Effector memory CD8-positive, alpha-beta T cell (primary cell): ENCODE measurements at regions not wholly inside any gene's neighbourhood (a gene's known extent, or its start where the extent isn't known, plus 50 kb on each side); places are given as distances from the start of the nearest gene placed in this dataset.
"Not testable (repeated sequence)": the region's sequence is repeated elsewhere in the genome, so short reads cannot be mapped to it uniquely, and the experiment has no call there.

ENCODE experiments used
- ATAC-seq: fragments of 150-1000 bp; cut with Tn5 transposase; replicated peaks from 2 replicates; pipeline ENCODE4 v1.10.0; 2021; ENCODE audit warnings: mild to moderate bottlenecking, moderate library complexity
- DNase-seq, 3 experiments: peaks; one replicate each; pipeline ENCODE4 v3.0.0; 2021
- H3K27ac Mint-ChIP-seq, 2 donors: one replicate each; pipeline ENCODE4 v1.8.0; 2022; ENCODE audit warnings: mild to moderate bottlenecking in 2 of 2, mixed read lengths in 2 of 2, moderate library complexity in 2 of 2
- H3K27me3 Mint-ChIP-seq, 2 donors: one replicate each; pipeline ENCODE4 v1.8.0; 2022; ENCODE audit warnings: mixed read lengths in 2 of 2
- H3K36me3 Mint-ChIP-seq: one replicate; pipeline ENCODE4 v1.8.0; 2022; ENCODE audit warnings: mild to moderate bottlenecking, moderate library complexity, mixed read lengths; ENCODE audit not compliant: insufficient read depth
- H3K4me1 Mint-ChIP-seq, 2 donors: one replicate each; pipeline ENCODE4 v1.8.0; 2022; ENCODE audit warnings: low read depth in 2 of 2, mixed read lengths in 2 of 2
- H3K4me3 Mint-ChIP-seq, 2 donors: one replicate each; pipeline ENCODE4 v1.8.0; 2022; ENCODE audit warnings: mild to moderate bottlenecking in 2 of 2, mixed read lengths in 2 of 2, moderate library complexity in 2 of 2
- H3K9me3 Mint-ChIP-seq, 2 donors: one replicate each; pipeline ENCODE4 v1.8.0; 2022; ENCODE audit warnings: mixed read lengths in 2 of 2

- H3K27ac Mint-ChIP-seq, H3K9me3 Mint-ChIP-seq, H3K4me1 Mint-ChIP-seq, H3K27me3 Mint-ChIP-seq, H3K4me3 Mint-ChIP-seq, H3K36me3 Mint-ChIP-seq, DNase-seq: not testable (repeated sequence)
- ATAC-seq = peak; percentile 59
Measured at GRCh38 chr16:33656394-33656793, 197.0 kb downstream of the TP53TG3F start.

GRCh38 chr16:33657717-33658116 is 198.3 kb downstream of the TP53TG3F start:
- H3K27ac Mint-ChIP-seq, H3K27me3 Mint-ChIP-seq, H3K4me3 Mint-ChIP-seq, DNase-seq, ATAC-seq, H3K4me1 Mint-ChIP-seq, H3K36me3 Mint-ChIP-seq, H3K9me3 Mint-ChIP-seq: not testable (repeated sequence)

- not testable (repeated sequence) for ATAC-seq, H3K27ac Mint-ChIP-seq, H3K9me3 Mint-ChIP-seq, H3K4me1 Mint-ChIP-seq, H3K36me3 Mint-ChIP-seq, DNase-seq, H3K4me3 Mint-ChIP-seq, H3K27me3 Mint-ChIP-seq
Measured at GRCh38 chr16:33680791-33681190, 221.4 kb downstream of the TP53TG3F start.

- H3K27me3 Mint-ChIP-seq, H3K4me1 Mint-ChIP-seq, H3K27ac Mint-ChIP-seq, H3K4me3 Mint-ChIP-seq, H3K9me3 Mint-ChIP-seq, ATAC-seq, DNase-seq, H3K36me3 Mint-ChIP-seq: not testable (repeated sequence)
Measured at GRCh38 chr16:33700320-33700719, 240.9 kb downstream of the TP53TG3F start.

- H3K27me3 Mint-ChIP-seq, ATAC-seq, H3K4me1 Mint-ChIP-seq, DNase-seq, H3K9me3 Mint-ChIP-seq, H3K4me3 Mint-ChIP-seq, H3K36me3 Mint-ChIP-seq, H3K27ac Mint-ChIP-seq: not testable (repeated sequence)
Measured at GRCh38 chr16:33706845-33707590, 247.6 kb downstream of the TP53TG3F start.

- H3K27me3 Mint-ChIP-seq, H3K9me3 Mint-ChIP-seq, H3K4me1 Mint-ChIP-seq, H3K27ac Mint-ChIP-seq, H3K4me3 Mint-ChIP-seq, ATAC-seq, DNase-seq, H3K36me3 Mint-ChIP-seq: not testable (repeated sequence)
Measured at GRCh38 chr16:33707591-33707934, 248.2 kb downstream of the TP53TG3F start.

- not testable (repeated sequence) for H3K27ac Mint-ChIP-seq, H3K36me3 Mint-ChIP-seq, H3K4me1 Mint-ChIP-seq, ATAC-seq, H3K4me3 Mint-ChIP-seq, DNase-seq, H3K27me3 Mint-ChIP-seq, H3K9me3 Mint-ChIP-seq
Measured at GRCh38 chr16:33709856-33710695, 250.7 kb downstream of the TP53TG3F start.

GRCh38 chr16:33710696-33711087 is 251.3 kb downstream of the TP53TG3F start:
- H3K27me3 Mint-ChIP-seq, H3K4me1 Mint-ChIP-seq, H3K4me3 Mint-ChIP-seq, ATAC-seq, DNase-seq, H3K9me3 Mint-ChIP-seq, H3K27ac Mint-ChIP-seq, H3K36me3 Mint-ChIP-seq: not testable (repeated sequence)

- H3K36me3 Mint-ChIP-seq, H3K4me3 Mint-ChIP-seq, H3K27me3 Mint-ChIP-seq, H3K9me3 Mint-ChIP-seq, H3K4me1 Mint-ChIP-seq, DNase-seq, H3K27ac Mint-ChIP-seq, ATAC-seq: not testable (repeated sequence)
Measured at GRCh38 chr16:33711616-33712015, 252.2 kb downstream of the TP53TG3F start.

- not testable (repeated sequence) for H3K4me1 Mint-ChIP-seq, ATAC-seq, H3K27me3 Mint-ChIP-seq, H3K27ac Mint-ChIP-seq, DNase-seq, H3K9me3 Mint-ChIP-seq, H3K36me3 Mint-ChIP-seq, H3K4me3 Mint-ChIP-seq
Measured at GRCh38 chr16:33712308-33712707, 252.9 kb downstream of the TP53TG3F start.

GRCh38 chr16:33712851-33713709 is 253.7 kb downstream of the TP53TG3F start:
- H3K27ac Mint-ChIP-seq, H3K4me1 Mint-ChIP-seq, H3K4me3 Mint-ChIP-seq, H3K27me3 Mint-ChIP-seq, H3K36me3 Mint-ChIP-seq, DNase-seq, H3K9me3 Mint-ChIP-seq, ATAC-seq: not testable (repeated sequence)

GRCh38 chr16:33713710-33714538 is 254.5 kb downstream of the TP53TG3F start:
- not testable (repeated sequence) for H3K4me3 Mint-ChIP-seq, H3K36me3 Mint-ChIP-seq, H3K27me3 Mint-ChIP-seq, H3K9me3 Mint-ChIP-seq, ATAC-seq, DNase-seq, H3K4me1 Mint-ChIP-seq, H3K27ac Mint-ChIP-seq

GRCh38 chr16:33731167-33731566 is 271.8 kb downstream of the TP53TG3F start:
- not testable (repeated sequence) for ATAC-seq, H3K36me3 Mint-ChIP-seq, H3K4me1 Mint-ChIP-seq

More at GRCh38 chr16:33731167-33731566, 271.8 kb downstream of the TP53TG3F start:
- not testable (repeated sequence) for H3K27me3 Mint-ChIP-seq, H3K27ac Mint-ChIP-seq, DNase-seq, H3K4me3 Mint-ChIP-seq, H3K9me3 Mint-ChIP-seq
